Neural cell (in vitro differentiated cells): ENCODE measurements at regions not wholly inside any gene's neighbourhood (a gene's known extent, or its start where the extent isn't known, plus 50 kb on each side); places are given as distances from the start of the nearest gene placed in this dataset.

Experiments used
- H2AFZ ChIP-seq: fragments of 200-600, 300-800 bp; sonication (generic), shearing (Covaris generic); 2 replicates; pipeline ENCODE4 v1.6.0; 2014; ENCODE audit warnings: low read depth, mild to moderate bottlenecking, antibody characterized with exemption, low read length, moderate library complexity
- H3F3A ChIP-seq: fragments of 200-600 bp; shearing (Covaris generic); 2 replicates; pipeline ENCODE4 v1.6.1; 2016; ENCODE audit warnings: mild to moderate bottlenecking, moderate library complexity, mixed read lengths, antibody characterized with exemption, low read length; ENCODE audit not compliant: insufficient read depth, poor library complexity, severe bottlenecking
- H3K27ac ChIP-seq: fragments of 200-600, 300-800 bp; sonication (generic), shearing (Covaris generic); 2 replicates; pipeline ENCODE4 v1.5.1; 2014; ENCODE audit warnings: mild to moderate bottlenecking, low read length, moderate library complexity
- H3K27me3 ChIP-seq: fragments of 300-800, 200-600 bp; sonication (generic), shearing (Covaris generic); 2 replicates; pipeline ENCODE4 v1.6.0; 2014; ENCODE audit warnings: mild to moderate bottlenecking, low read depth, low read length, moderate library complexity; ENCODE audit not compliant: insufficient read depth
- H3K36me3 ChIP-seq: fragments of 300-800, 200-600 bp; sonication (generic), shearing (Covaris generic); 2 replicates; pipeline ENCODE4 v1.5.1; 2014; ENCODE audit warnings: mild to moderate bottlenecking, antibody characterized with exemption, low read length, moderate library complexity; ENCODE audit not compliant: insufficient read depth
- H3K4me2 ChIP-seq: fragments of 300-800, 200-600 bp; sonication (generic), shearing (Covaris generic); 2 replicates; pipeline ENCODE4 v1.6.0; 2014; ENCODE audit warnings: mild to moderate bottlenecking, low read length
- H3K4me3 ChIP-seq: fragments of 300-800, 200-600 bp; sonication (generic), shearing (Covaris generic); 2 replicates; pipeline ENCODE4 v1.5.1; 2014; ENCODE audit warnings: mild to moderate bottlenecking, low read length, moderate library complexity
- H3K79me2 ChIP-seq: fragments of 200-600 bp; shearing (Covaris generic); replicated peaks from 2 replicates; pipeline ENCODE4 v1.6.0; 2014; ENCODE audit warnings: mild to moderate bottlenecking, low read length, moderate library complexity; ENCODE audit not compliant: insufficient read depth
- H3K9ac ChIP-seq: fragments of 300-800, 200-600 bp; sonication (generic), shearing (Covaris generic); 2 replicates; pipeline ENCODE4 v1.6.1; 2016; ENCODE audit warnings: mild to moderate bottlenecking, low read length, mixed read lengths
- H3K9me2 ChIP-seq: fragments of 200-600 bp; shearing (Covaris generic); 2 replicates; pipeline ENCODE4 v1.6.1; 2016; ENCODE audit warnings: mild to moderate bottlenecking, low read length, mixed read lengths; ENCODE audit not compliant: insufficient read depth
- H3K9me3 ChIP-seq: fragments of 200-600, 300-800 bp; sonication (generic), shearing (Covaris generic); 2 replicates; pipeline ENCODE4 v1.6.1; 2016; ENCODE audit warnings: mild to moderate bottlenecking, mixed run types, low read length, moderate library complexity, mixed read lengths
- H4K20me1 ChIP-seq: fragments of 200-600 bp; shearing (Covaris generic); 2 replicates; pipeline ENCODE4 v1.6.1; 2016; ENCODE audit warnings: mild to moderate bottlenecking, mixed run types; ENCODE audit not compliant: insufficient read depth
- EP300 ChIP-seq: fragments of 450-650 bp; conservative IDR thresholded peaks from 2 replicates; pipeline ENCODE4 v1.6.1; 2014; ENCODE audit warnings: antibody characterized with exemption, mild to moderate bottlenecking, moderate library complexity; ENCODE audit not compliant: poor library complexity, severe bottlenecking
- EZH2 ChIP-seq: fragments of 200-600, 300-800 bp; shearing (Covaris generic), sonication (generic); IDR thresholded peaks from 2 replicates; pipeline ENCODE4 v1.6.1; 2014; ENCODE audit warnings: antibody characterized with exemption, low read length, borderline replicate concordance, mild to moderate bottlenecking; ENCODE audit not compliant: insufficient read depth, poor library complexity, severe bottlenecking
- MXI1 ChIP-seq: fragments of 450-650 bp; conservative IDR thresholded peaks from 2 replicates; pipeline ENCODE4 v1.6.1; 2014; ENCODE audit warnings: antibody characterized with exemption, mild to moderate bottlenecking; ENCODE audit not compliant: poor library complexity, severe bottlenecking
- POLR2AphosphoS5 ChIP-seq: IDR thresholded peaks from 2 replicates; pipeline ENCODE4 v1.6.1; 2012
- RAD21 ChIP-seq: fragments of 450-650 bp; conservative IDR thresholded peaks from 2 replicates; pipeline ENCODE4 v1.6.1; 2014; ENCODE audit warnings: antibody characterized with exemption, mild to moderate bottlenecking, moderate library complexity
- REST ChIP-seq: IDR thresholded peaks from 2 replicates; pipeline ENCODE4 v1.6.1; 2012; ENCODE audit warnings: borderline replicate concordance
- SMC3 ChIP-seq: fragments of 450-650 bp; conservative IDR thresholded peaks from 2 replicates; pipeline ENCODE4 v1.6.1; 2014; ENCODE audit warnings: antibody characterized with exemption, mild to moderate bottlenecking, moderate library complexity; ENCODE audit not compliant: poor library complexity
- TAF1 ChIP-seq: IDR thresholded peaks from 2 replicates; pipeline ENCODE4 v1.6.1; 2012; ENCODE audit warnings: low read depth
- TF ChIP-seq, protein P1 (sequence below): fragments of 450-650 bp; IDR thresholded peaks from 2 replicates; pipeline ENCODE4 v1.5.1; 2014; ENCODE audit warnings: antibody characterized with exemption, mild to moderate bottlenecking, moderate library complexity; ENCODE audit not compliant: poor library complexity, severe bottlenecking

DNA sequence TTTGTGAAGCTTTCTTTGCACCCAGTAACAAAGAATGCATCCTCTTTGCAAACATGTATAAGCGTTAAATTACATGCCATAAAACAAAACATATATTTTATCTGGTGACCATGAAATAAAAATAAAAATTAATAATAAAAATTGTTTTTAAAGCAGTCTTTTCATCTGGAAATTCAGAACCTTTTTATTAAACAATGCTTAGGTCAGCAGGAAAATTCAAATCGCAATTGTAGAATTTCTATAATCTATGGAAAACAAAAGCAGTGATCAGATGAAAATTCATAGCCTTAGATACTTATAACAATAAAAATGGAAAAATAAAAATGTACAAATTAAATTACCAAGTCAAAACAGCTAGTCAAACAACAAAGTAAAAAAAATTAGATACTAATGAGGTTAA, 435.9 kb upstream of the CHAC2 start:
- Histone ChIP-seq H3K27me3 (no peaks in the 10 kb centered on the region), H3K4me2 (no peak overlapping the region), H3K9me2 (no peaks in the 10 kb centered on the region), H3K9me3 (no peaks in the 10 kb centered on the region), H3K4me3 (no peak overlapping the region), H3K79me2 (no peaks in the 10 kb centered on the region), H3K9ac (no peak overlapping the region), H4K20me1 (no peaks in the 10 kb centered on the region), H3F3A (no peaks in the 10 kb centered on the region), H2AFZ (no peak overlapping the region), H3K27ac (no peak overlapping the region), H3K36me3 (no peaks in the 10 kb centered on the region)
- TF ChIP-seq TAF1 (no peak), EP300 (no peak), RAD21 (no peak), MXI1 (no peak), REST (no peak), EZH2 (no peak), POLR2AphosphoS5 (no peak), SMC3 (no peak)
- TF ChIP-seq, protein P1, sequence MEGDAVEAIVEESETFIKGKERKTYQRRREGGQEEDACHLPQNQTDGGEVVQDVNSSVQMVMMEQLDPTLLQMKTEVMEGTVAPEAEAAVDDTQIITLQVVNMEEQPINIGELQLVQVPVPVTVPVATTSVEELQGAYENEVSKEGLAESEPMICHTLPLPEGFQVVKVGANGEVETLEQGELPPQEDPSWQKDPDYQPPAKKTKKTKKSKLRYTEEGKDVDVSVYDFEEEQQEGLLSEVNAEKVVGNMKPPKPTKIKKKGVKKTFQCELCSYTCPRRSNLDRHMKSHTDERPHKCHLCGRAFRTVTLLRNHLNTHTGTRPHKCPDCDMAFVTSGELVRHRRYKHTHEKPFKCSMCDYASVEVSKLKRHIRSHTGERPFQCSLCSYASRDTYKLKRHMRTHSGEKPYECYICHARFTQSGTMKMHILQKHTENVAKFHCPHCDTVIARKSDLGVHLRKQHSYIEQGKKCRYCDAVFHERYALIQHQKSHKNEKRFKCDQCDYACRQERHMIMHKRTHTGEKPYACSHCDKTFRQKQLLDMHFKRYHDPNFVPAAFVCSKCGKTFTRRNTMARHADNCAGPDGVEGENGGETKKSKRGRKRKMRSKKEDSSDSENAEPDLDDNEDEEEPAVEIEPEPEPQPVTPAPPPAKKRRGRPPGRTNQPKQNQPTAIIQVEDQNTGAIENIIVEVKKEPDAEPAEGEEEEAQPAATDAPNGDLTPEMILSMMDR, result no peak

GRCh38 chr2:53317861-53318260, 449.7 kb upstream of the CHAC2 start:
- Histone ChIP-seq H3K27ac (no peak overlapping the region), H3F3A (no peaks in the 10 kb centered on the region), H3K27me3 (no peaks in the 10 kb centered on the region), H3K9ac (no peak overlapping the region), H3K4me2 (no peak overlapping the region), H3K79me2 (no peaks in the 10 kb centered on the region), H4K20me1 (no peaks in the 10 kb centered on the region), H3K9me2 (no peaks in the 10 kb centered on the region), H3K9me3 (no peaks in the 10 kb centered on the region), H3K4me3 (no peak overlapping the region), H2AFZ (no peak overlapping the region), H3K36me3 (no peaks in the 10 kb centered on the region)
- TF ChIP-seq MXI1 (no peak), EP300 (no peak), EZH2 (no peak), SMC3 (no peak), TAF1 (no peak), REST (no peak)
- TF ChIP-seq, protein P1, result no peak
